ENCODE measurements at regions not wholly inside any gene's neighbourhood (a gene's known extent, or its start where the extent isn't known, plus 50 kb on each side); places are given as distances from the start of the nearest gene placed in this dataset.
"Not testable (repeated sequence)": the region's sequence is repeated elsewhere in the genome, so short reads cannot be mapped to it uniquely, and the experiment has no call there.

- no peak for DNase-seq
Observed at GRCh38 chr3:28972921-28973320, 307.9 kb upstream of the RBMS3 start.

- no peak for DNase-seq
Observed at GRCh38 chr3:28973609-28974008, 307.3 kb upstream of the RBMS3 start.

GRCh38 chr3:28978092-28978491 is 302.8 kb upstream of the RBMS3 start:
- DNase-seq = no peak

- DNase-seq = no peak
Observed at GRCh38 chr3:28980131-28980530, 300.7 kb upstream of the RBMS3 start.

- no peak for DNase-seq
Observed at GRCh38 chr3:28980631-28981030, 300.2 kb upstream of the RBMS3 start.

GRCh38 chr3:28982906-28983305 is 298.0 kb upstream of the RBMS3 start:
- no peak for DNase-seq

GRCh38 chr3:28986922-28987321 is 293.9 kb upstream of the RBMS3 start:
- no peak for DNase-seq

GRCh38 chr3:28989646-28990089 is 291.2 kb upstream of the RBMS3 start:
- no peak for DNase-seq

GRCh38 chr3:28994161-28994905 is 286.5 kb upstream of the RBMS3 start:
- DNase-seq = no peak

GRCh38 chr3:29004885-29005599 is 275.8 kb upstream of the RBMS3 start:
- DNase-seq = no peak

- DNase-seq = no peak
Observed at GRCh38 chr3:29005862-29006261, 275.0 kb upstream of the RBMS3 start.

- DNase-seq = no peak
Observed at GRCh38 chr3:29011441-29011840, 269.4 kb upstream of the RBMS3 start.

GRCh38 chr3:29011966-29012365 is 268.9 kb upstream of the RBMS3 start:
- no peak for DNase-seq

- DNase-seq = no peak
Observed at GRCh38 chr3:29022976-29023375, 257.9 kb upstream of the RBMS3 start.

- DNase-seq = no peak
Observed at GRCh38 chr3:29026286-29026685, 254.6 kb upstream of the RBMS3 start.

- DNase-seq = no peak
Observed at GRCh38 chr3:29026959-29027358, 253.9 kb upstream of the RBMS3 start.

- DNase-seq = not testable (repeated sequence)
Observed at GRCh38 chr3:29031175-29031574, 249.7 kb upstream of the RBMS3 start.

- no peak for DNase-seq
Observed at GRCh38 chr3:29033511-29033910, 247.4 kb upstream of the RBMS3 start.

GRCh38 chr3:29050155-29050554 is 230.7 kb upstream of the RBMS3 start:
- DNase-seq = no peak

GRCh38 chr3:29057326-29057725 is 223.5 kb upstream of the RBMS3 start:
- DNase-seq = no peak

GRCh38 chr3:29064085-29064484 is 216.8 kb upstream of the RBMS3 start:
- no peak for DNase-seq

GRCh38 chr3:29065211-29065785 is 215.6 kb upstream of the RBMS3 start:
- DNase-seq = no peak

GRCh38 chr3:29067007-29067406 is 213.9 kb upstream of the RBMS3 start:
- no peak for DNase-seq

- no peak for DNase-seq
Observed at GRCh38 chr3:29070959-29071634, 209.8 kb upstream of the RBMS3 start.

All from CD4-positive, alpha-beta T cell treated with Interferon gamma for 1 hour (primary cell).